H9 (cell line): ENCODE measurements at regions not wholly inside any gene's neighbourhood (a gene's known extent, or its start where the extent isn't known, plus 50 kb on each side); places are given as distances from the start of the nearest gene placed in this dataset.
A peak's percentile ranks its signal among the peaks of the same experiment; 100 is the strongest.

Source experiments
- DNase-seq: peaks from one replicate; pipeline ENCODE4 v3.0.0-alpha.2; 2017
- H2AFZ ChIP-seq: one replicate; pipeline ENCODE4 v1.6.1; 2013; ENCODE audit warnings: mild to moderate bottlenecking, low read length, control low read depth, moderate library complexity
- H2AK5ac ChIP-seq: 2 replicates; pipeline ENCODE4 v1.6.1; 2013; ENCODE audit warnings: low read length, control low read depth, mixed read lengths; ENCODE audit not compliant: insufficient read length
- H2BK120ac ChIP-seq: one replicate; pipeline ENCODE4 v1.6.1; 2013; ENCODE audit warnings: low read depth, mild to moderate bottlenecking, low read length, control low read depth, inconsistent platforms; ENCODE audit not compliant: poor library complexity, severe bottlenecking
- H2BK12ac ChIP-seq: 2 replicates; pipeline ENCODE4 v1.6.1; 2013; ENCODE audit warnings: low read length, control low read depth, mixed read lengths, low read depth; ENCODE audit not compliant: insufficient read length
- H2BK15ac ChIP-seq: 2 replicates; pipeline ENCODE4 v1.6.1; 2013; ENCODE audit warnings: low read depth, low read length, control low read depth
- H2BK20ac ChIP-seq: one replicate; pipeline ENCODE4 v1.6.1; 2013; ENCODE audit warnings: low read depth, mild to moderate bottlenecking, low read length, control low read depth, inconsistent platforms; ENCODE audit not compliant: poor library complexity, severe bottlenecking
- H2BK5ac ChIP-seq: 2 replicates; pipeline ENCODE4 v1.6.1; 2013; ENCODE audit warnings: low read length, control low read depth, mixed read lengths; ENCODE audit not compliant: insufficient read length
- H3K14ac ChIP-seq: 2 replicates; pipeline ENCODE4 v1.6.1; 2013; ENCODE audit warnings: low read length, control low read depth; ENCODE audit not compliant: insufficient read depth
- H3K18ac ChIP-seq: 2 replicates; pipeline ENCODE4 v1.6.1; 2013; ENCODE audit warnings: low read depth, mild to moderate bottlenecking, mixed read lengths, low read length, control low read depth; ENCODE audit not compliant: insufficient read length
- H3K23ac ChIP-seq: 2 replicates; pipeline ENCODE4 v1.6.1; 2013; ENCODE audit warnings: low read length, control low read depth, mixed read lengths, low read depth; ENCODE audit not compliant: insufficient read length
- H3K23me2 ChIP-seq: 2 replicates; pipeline ENCODE4 v1.6.1; 2013; ENCODE audit warnings: low read depth, mild to moderate bottlenecking, mixed read lengths, low read length, control low read depth; ENCODE audit not compliant: insufficient read length, poor library complexity, severe bottlenecking
- H3K27ac ChIP-seq: 2 replicates; pipeline ENCODE4 v1.5.1; 2013; ENCODE audit warnings: low read length, control low read depth, mixed read lengths, low read depth; ENCODE audit not compliant: insufficient read length
- H3K27me3 ChIP-seq: 2 replicates; pipeline ENCODE4 v1.6.1; 2013; ENCODE audit warnings: low read length, control low read depth, inconsistent platforms; ENCODE audit not compliant: insufficient read depth
- H3K4ac ChIP-seq: 2 replicates; pipeline ENCODE4 v1.6.1; 2013; ENCODE audit warnings: low read depth, mild to moderate bottlenecking, control low read depth, inconsistent platforms, low read length, moderate library complexity
- H3K4me1 ChIP-seq: 2 replicates; pipeline ENCODE4 v1.6.1; 2013; ENCODE audit warnings: low read length, control low read depth, inconsistent platforms; ENCODE audit not compliant: insufficient read depth
- H3K4me2 ChIP-seq: 2 replicates; pipeline ENCODE4 v1.6.1; 2013; ENCODE audit warnings: low read length, control low read depth, mixed read lengths; ENCODE audit not compliant: insufficient read length, insufficient read depth
- H3K56ac ChIP-seq: 2 replicates; pipeline ENCODE4 v1.6.1; 2013; ENCODE audit warnings: low read depth, mild to moderate bottlenecking, mixed read lengths, low read length, control low read depth; ENCODE audit not compliant: insufficient read length
- H3K79me1 ChIP-seq: 2 replicates; pipeline ENCODE4 v1.6.1; 2013; ENCODE audit warnings: low read depth, mild to moderate bottlenecking, moderate library complexity, low read length, control low read depth, inconsistent platforms; ENCODE audit not compliant: insufficient read depth, poor library complexity, severe bottlenecking
- H3K79me2 ChIP-seq: 2 replicates; pipeline ENCODE4 v1.6.1; 2013; ENCODE audit warnings: low read length, control low read depth, inconsistent platforms; ENCODE audit not compliant: insufficient read depth
- H3K9ac ChIP-seq: 2 replicates; pipeline ENCODE4 v1.6.1; 2013; ENCODE audit warnings: low read length, control low read depth, mixed read lengths; ENCODE audit not compliant: insufficient read length; ENCODE audit errors: extremely low read depth
- H3K9me3 ChIP-seq: one replicate; pipeline ENCODE4 v1.6.1; 2013; ENCODE audit warnings: low read depth, low read length, inconsistent platforms; ENCODE audit not compliant: control insufficient read depth
- H3T11ph ChIP-seq: one replicate; pipeline ENCODE4 v1.6.1; 2013; ENCODE audit warnings: mild to moderate bottlenecking, low read length, control low read depth, inconsistent platforms
- H4K20me1 ChIP-seq: one replicate; pipeline ENCODE4 v1.6.1; 2013; ENCODE audit not compliant: control insufficient read depth, insufficient read length, insufficient read depth
- H4K5ac ChIP-seq: 2 replicates; pipeline ENCODE4 v1.6.1; 2013; ENCODE audit warnings: low read depth, mild to moderate bottlenecking, mixed read lengths, low read length, control low read depth; ENCODE audit not compliant: insufficient read length
- H4K8ac ChIP-seq: replicated peaks from 2 replicates; pipeline ENCODE4 v1.6.1; 2013; ENCODE audit warnings: low read length, control low read depth, mixed read lengths, low read depth; ENCODE audit not compliant: insufficient read length
- H4K91ac ChIP-seq: 2 replicates; pipeline ENCODE4 v1.6.1; 2013; ENCODE audit warnings: low read depth, mild to moderate bottlenecking, moderate library complexity, mixed read lengths, low read length, control low read depth; ENCODE audit not compliant: insufficient read length
- H3K27ac Mint-ChIP-seq, 3 experiments: 2 replicates in 2 of 3; 3 replicates in 1 of 3; pipeline ENCODE4 v1.8.0; 2020 to 2021; ENCODE audit warnings: mixed read lengths in 3 of 3, mild to moderate bottlenecking in 1 of 3, moderate library complexity in 1 of 3
- H3K27me3 Mint-ChIP-seq: 2 replicates; pipeline ENCODE4 v1.8.0; 2021; ENCODE audit warnings: low read depth, mild to moderate bottlenecking, moderate library complexity, mixed read lengths
- H3K36me3 Mint-ChIP-seq, 3 experiments: 2 replicates in 2 of 3; 3 replicates in 1 of 3; pipeline ENCODE4 v1.8.0; 2020 to 2021; ENCODE audit warnings: low read depth in 3 of 3, mixed read lengths in 3 of 3; ENCODE audit not compliant: insufficient read depth in 1 of 3
- H3K4me1 Mint-ChIP-seq, 2 experiments: 2 replicates each; pipeline ENCODE4 v1.8.0; 2020; ENCODE audit warnings: mixed read lengths in 2 of 2
- H3K4me3 Mint-ChIP-seq, 2 experiments: 2 replicates in 1 of 2; 3 replicates in 1 of 2; pipeline ENCODE4 v1.8.0; 2020 to 2021; ENCODE audit warnings: mild to moderate bottlenecking in 2 of 2, mixed read lengths in 2 of 2, moderate library complexity in 1 of 2
- H3K9me3 Mint-ChIP-seq, 2 experiments: 2 replicates in 1 of 2; 3 replicates in 1 of 2; pipeline ENCODE4 v1.8.0; 2020; ENCODE audit warnings: mild to moderate bottlenecking in 2 of 2, mixed read lengths in 2 of 2, moderate library complexity in 1 of 2
- CTCF ChIP-seq: fragments of 200-600 bp; sonication (generic); conservative IDR thresholded peaks from 3 replicates; pipeline ENCODE4 v1.8.0; 2021; ENCODE audit warnings: antibody characterized with exemption, mild to moderate bottlenecking
- WGBS: extraction: QIAGEN DNeasy Blood & Tissue Kit; methylation state at CpG from one replicate; pipeline ENCODE4 v1.1.7; 2013; ENCODE audit warnings: missing lambda C conversion rate, low lambda C conversion rate, mixed read lengths; ENCODE audit not compliant: insufficient read length; ENCODE audit errors: extremely low coverage; 5-methylcytosine and 5-hydroxymethylcytosine counted together

GRCh38 chr3:177473184-177473583, 275.9 kb upstream of the TBL1XR1 start:
- Histone ChIP-seq H2BK15ac (no peak overlapping the region), H3K18ac (no peak overlapping the region), H3K23ac (no peak overlapping the region), H3K79me1 (no peaks in the 10 kb centered on the region), H2AK5ac (no peak overlapping the region), H4K20me1 (no peaks in the 10 kb centered on the region), H4K5ac (no peak overlapping the region), H3K23me2 (no peaks in the 10 kb centered on the region), H2BK12ac (no peak overlapping the region), H2AFZ (no peak overlapping the region), H3K4ac (no peak overlapping the region), H3K9ac (no peak overlapping the region), H4K8ac (no peak overlapping the region), H3T11ph (no peak overlapping the region), H3K27me3 (no peaks in the 10 kb centered on the region), H3K4me1 (no peaks in the 10 kb centered on the region), H3K14ac (peak overlapping the region; percentile 55; the same call in 1 of the 2 replicates), H3K27ac (no peak overlapping the region), H3K56ac (no peak overlapping the region), H3K9me3 (no peaks in the 10 kb centered on the region), H2BK5ac (no peak overlapping the region), H2BK20ac (no peak overlapping the region), H3K79me2 (no peaks in the 10 kb centered on the region), H4K91ac (no peak overlapping the region), H3K4me2 (no peak overlapping the region), H2BK120ac (no peak overlapping the region)
- H3K27me3 Mint-ChIP-seq: no peaks in the 10 kb centered on the region
- DNase-seq: no peak
- peaks cover 9 to 15% of the 10 kb centered on the region in 2 experiments for H3K4me1 Mint-ChIP-seq
- peaks cover 0 to 2% (median 0%) of the 10 kb centered on the region in 3 experiments; a peak in 1 of 7 replicates for H3K36me3 Mint-ChIP-seq
- no peak for TF ChIP-seq CTCF
- no peak overlapping the region for H3K4me3 Mint-ChIP-seq
- H3K9me3 Mint-ChIP-seq: no peaks in the 10 kb centered on the region
- no peak overlapping the region for H3K27ac Mint-ChIP-seq
- WGBS: no CpG with 5 or more reads among the region's 6 CpGs
